ENCODE measurements at regions not wholly inside any gene's neighbourhood (a gene's known extent, or its start where the extent isn't known, plus 50 kb on each side); places are given as distances from the start of the nearest gene placed in this dataset.

DNA sequence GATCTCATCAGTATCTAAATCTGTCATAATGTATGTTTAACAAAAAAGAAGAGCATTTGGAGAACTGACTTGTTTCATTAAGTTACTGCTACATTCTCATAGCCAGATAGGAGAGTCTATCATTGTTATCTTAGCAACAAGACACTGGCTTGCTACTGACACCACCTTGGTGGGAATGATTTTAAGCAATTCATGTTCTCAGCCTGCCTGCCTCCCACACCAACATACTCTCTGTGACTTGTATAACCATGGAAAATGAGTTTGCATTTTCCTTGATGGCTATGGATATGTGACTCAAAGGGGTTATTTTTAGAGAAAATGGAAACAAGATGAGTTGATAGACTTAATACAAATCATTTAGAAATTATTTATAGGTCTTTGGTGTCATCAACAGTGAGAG lies 1308.9 kb downstream of the OLFM4 start:
- no peaks in the 10 kb centered on the region for H3K4me1 ChIP-seq (ENCODE audit: control insufficient read depth, insufficient read depth, low read length)

GRCh38 chr13:54347531-54347930 lies 1318.9 kb downstream of the OLFM4 start:
- DNase-seq (no peak), ATAC-seq (no peak)
- 83% methylated on average over 2 of the region's 2 CpGs for WGBS (ENCODE audit: insufficient coverage)
- Histone ChIP-seq H3K4me1 (ENCODE audit: control insufficient read depth, insufficient read depth, low read length) (no peaks in the 10 kb centered on the region), H3K9me3 (ENCODE audit: control insufficient read depth, insufficient read depth, low read length) (no peaks in the 10 kb centered on the region), H3K27me3 (ENCODE audit: control insufficient read depth, insufficient read depth, low read length) (no peaks in the 10 kb centered on the region), H3K27ac (ENCODE audit: low read length) (no peak overlapping the region), H3K36me3 (ENCODE audit: control insufficient read depth, insufficient read depth, low read length) (no peaks in the 10 kb centered on the region), H3K4me3 (ENCODE audit: low read length) (no peak overlapping the region)
- H3K4me3 Mint-ChIP-seq: no peak overlapping the region
- H3K36me3 Mint-ChIP-seq: no peaks in the 10 kb centered on the region
- intact Hi-C loops (cut with micrococcal nuclease): no loop called here
- no peak overlapping the region for H3K27ac Mint-ChIP-seq
- TF ChIP-seq CTCF (IDR thresholded peaks at IDR 0.05): no peak
- H3K4me1 Mint-ChIP-seq: no peaks in the 10 kb centered on the region
- H3K27me3 Mint-ChIP-seq (ENCODE audit: low read depth in 2 of 2): no peaks in the 10 kb centered on the region
- peaks cover 20 to 22% of the 10 kb centered on the region in 2 donors for H3K9me3 Mint-ChIP-seq

More for the DNA sequence above, 1308.9 kb downstream of the OLFM4 start:
- intact Hi-C loops (cut with micrococcal nuclease): no loop called here
- no peak for DNase-seq
- Histone ChIP-seq H3K9me3 (ENCODE audit: control insufficient read depth, insufficient read depth, low read length) (peaks cover 8% of the 10 kb centered on the region), H3K36me3 (ENCODE audit: control insufficient read depth, insufficient read depth, low read length) (no peaks in the 10 kb centered on the region), H3K27ac (ENCODE audit: low read length) (no peak overlapping the region), H3K27me3 (ENCODE audit: control insufficient read depth, insufficient read depth, low read length) (no peaks in the 10 kb centered on the region), H3K4me3 (ENCODE audit: low read length) (no peak overlapping the region)
- no peaks in the 10 kb centered on the region for H3K27me3 Mint-ChIP-seq (ENCODE audit: low read depth in 2 of 2)
- no peak for ATAC-seq
- no peaks in the 10 kb centered on the region for H3K36me3 Mint-ChIP-seq
- no peak overlapping the region for H3K4me3 Mint-ChIP-seq
- TF ChIP-seq CTCF (IDR thresholded peaks at IDR 0.05): no peak
- no peak overlapping the region for H3K27ac Mint-ChIP-seq
- H3K9me3 Mint-ChIP-seq: peaks cover 10 to 17% of the 10 kb centered on the region in 2 donors
- H3K4me1 Mint-ChIP-seq: no peaks in the 10 kb centered on the region

GRCh38 chr13:54356209-54356608 lies 1327.6 kb downstream of the OLFM4 start:
- H3K27ac Mint-ChIP-seq: no peak overlapping the region
- ATAC-seq (no peak), DNase-seq (no peak)
- no peaks in the 10 kb centered on the region for H3K36me3 Mint-ChIP-seq
- Histone ChIP-seq H3K27me3 (ENCODE audit: control insufficient read depth, insufficient read depth, low read length) (no peaks in the 10 kb centered on the region), H3K9me3 (ENCODE audit: control insufficient read depth, insufficient read depth, low read length) (peaks cover 3% of the 10 kb centered on the region), H3K36me3 (ENCODE audit: control insufficient read depth, insufficient read depth, low read length) (no peaks in the 10 kb centered on the region), H3K4me3 (ENCODE audit: low read length) (no peak overlapping the region), H3K4me1 (ENCODE audit: control insufficient read depth, insufficient read depth, low read length) (no peaks in the 10 kb centered on the region), H3K27ac (ENCODE audit: low read length) (no peak overlapping the region)
- TF ChIP-seq CTCF (IDR thresholded peaks at IDR 0.05): no peak
- peaks cover 10 to 11% of the 10 kb centered on the region in 2 donors for H3K9me3 Mint-ChIP-seq
- intact Hi-C loops (cut with micrococcal nuclease): no loop called here
- no peaks in the 10 kb centered on the region for H3K27me3 Mint-ChIP-seq (ENCODE audit: low read depth in 2 of 2)
- H3K4me1 Mint-ChIP-seq: no peaks in the 10 kb centered on the region
- no peak overlapping the region for H3K4me3 Mint-ChIP-seq

- no peak overlapping the region for H3K27ac ChIP-seq (ENCODE audit: low read length)
- H3K27me3 Mint-ChIP-seq (ENCODE audit: low read depth in 2 of 2): no peaks in the 10 kb centered on the region
- H3K4me3 Mint-ChIP-seq: no peak overlapping the region
- no peak overlapping the region for H3K27ac Mint-ChIP-seq
- no peaks in the 10 kb centered on the region for H3K4me1 Mint-ChIP-seq
- no peak for TF ChIP-seq CTCF (IDR thresholded peaks at IDR 0.05)
- no peak overlapping the region for H3K4me3 ChIP-seq (ENCODE audit: low read length)
- DNase-seq: no peak
- H3K9me3 ChIP-seq (ENCODE audit: control insufficient read depth, insufficient read depth, low read length): peaks cover 3% of the 10 kb centered on the region
- ATAC-seq: no peak
- H3K27me3 ChIP-seq (ENCODE audit: control insufficient read depth, insufficient read depth, low read length): no peaks in the 10 kb centered on the region
- no peaks in the 10 kb centered on the region for H3K36me3 Mint-ChIP-seq
- WGBS (ENCODE audit: insufficient coverage): 82% methylated on average over 1 of the region's 1 CpG
- H3K9me3 Mint-ChIP-seq: peaks cover 9 to 10% of the 10 kb centered on the region in 2 donors
- no peaks in the 10 kb centered on the region for H3K4me1 ChIP-seq (ENCODE audit: control insufficient read depth, insufficient read depth, low read length)
- no peaks in the 10 kb centered on the region for H3K36me3 ChIP-seq (ENCODE audit: control insufficient read depth, insufficient read depth, low read length)
- intact Hi-C loops (cut with micrococcal nuclease): no loop called here
Observed at GRCh38 chr13:54356849-54357248, 1328.2 kb downstream of the OLFM4 start.
